SK-N-SH treated with all-trans-retinoic acid at 6 μM for 48 hours (cell line): ENCODE measurements at regions not wholly inside any gene's neighbourhood (a gene's known extent, or its start where the extent isn't known, plus 50 kb on each side); places are given as distances from the start of the nearest gene placed in this dataset.

Experiments used
- ARNTL ChIP-seq: fragments of 450-650 bp; formaldehyde crosslinking; IDR thresholded peaks from 2 replicates; pipeline ENCODE4 v1.5.0; 2020; ENCODE audit warnings: low read depth, mild to moderate bottlenecking, moderate library complexity, borderline replicate concordance
- BACH2 ChIP-seq: fragments of 250-450 bp; sonication (Bioruptor Pico); IDR thresholded peaks from 2 replicates; pipeline ENCODE4 v1.9.0; 2021; ENCODE audit warnings: mild to moderate bottlenecking, borderline replicate concordance
- CSDC2 ChIP-seq: fragments of 250-450 bp; sonication (Bioruptor Pico); IDR thresholded peaks from 2 replicates; pipeline ENCODE4 v1.5.0; 2020; ENCODE audit warnings: mild to moderate bottlenecking, moderate library complexity
- ISL1 ChIP-seq: fragments of 250-450 bp; sonication (Bioruptor Pico); IDR thresholded peaks from 2 replicates; pipeline ENCODE4 v2.1.2; 2022; ENCODE audit warnings: mild to moderate bottlenecking, moderate library complexity
- RARB ChIP-seq: fragments of 250-450 bp; sonication (Bioruptor Pico); IDR thresholded peaks from 2 replicates; pipeline ENCODE4 v1.8.0; 2021; ENCODE audit warnings: mild to moderate bottlenecking, moderate library complexity
- SNAI2 ChIP-seq: fragments of 250-450 bp; sonication (Bioruptor Pico); IDR thresholded peaks from 2 replicates; pipeline ENCODE4 v1.5.0; 2020; ENCODE audit warnings: mild to moderate bottlenecking, moderate library complexity
- TCF4 ChIP-seq: fragments of 250-450 bp; sonication (Bioruptor Pico); IDR thresholded peaks from 2 replicates; pipeline ENCODE4 v1.8.0; 2021; ENCODE audit warnings: mild to moderate bottlenecking, moderate library complexity, borderline replicate concordance
- ZFP3 ChIP-seq: fragments of 250-450 bp; sonication (Bioruptor Pico); IDR thresholded peaks from 2 replicates; pipeline ENCODE4 v1.5.0; 2020; ENCODE audit warnings: mild to moderate bottlenecking, moderate library complexity
- ZNF70 ChIP-seq: fragments of 450-650 bp; formaldehyde crosslinking; IDR thresholded peaks from 2 replicates; pipeline ENCODE4 v1.5.0; 2020; ENCODE audit warnings: mild to moderate bottlenecking, moderate library complexity
- TF ChIP-seq, protein P1 (sequence below): fragments of 250-450 bp; sonication (Bioruptor Pico); IDR thresholded peaks from 2 replicates; pipeline ENCODE4 v1.8.0; 2020; ENCODE audit warnings: mild to moderate bottlenecking, moderate library complexity, borderline replicate concordance
- TF ChIP-seq, protein P2 (sequence below): fragments of 250-450 bp; sonication (Bioruptor Pico); IDR thresholded peaks from 2 replicates; pipeline ENCODE4 v1.5.1; 2021; ENCODE audit warnings: mild to moderate bottlenecking, moderate library complexity
- TF ChIP-seq, protein P3 (sequence below): fragments of 250-450 bp; sonication (Bioruptor Pico); IDR thresholded peaks from 2 replicates; pipeline ENCODE4 v1.5.1; 2020; ENCODE audit warnings: low read depth, mild to moderate bottlenecking, moderate library complexity

DNA sequence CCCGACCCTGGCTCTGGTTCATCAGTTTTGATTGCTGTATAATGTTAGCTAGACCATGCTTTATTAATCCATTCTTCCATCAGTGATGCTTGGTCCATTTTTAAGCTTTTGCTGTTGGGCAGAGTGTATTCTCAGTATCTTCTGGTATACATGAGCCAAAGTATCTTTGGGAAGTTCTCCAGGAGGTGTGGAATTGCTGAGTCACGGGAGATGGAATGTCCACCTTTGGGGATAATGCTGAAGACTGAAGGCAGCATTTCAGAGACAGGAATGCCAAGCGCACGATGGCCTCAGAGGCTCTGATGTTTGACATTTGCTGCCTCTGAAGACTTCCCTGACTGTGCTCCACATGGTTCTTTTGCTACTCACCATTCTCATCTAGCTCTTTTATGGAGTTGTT, 266.3 kb upstream of the KAZN start:
- no peak for TF ChIP-seq ARNTL (CRISPR knock-in tag)
- TF ChIP-seq CSDC2 (CRISPR knock-in tag), result no peak
- TF ChIP-seq ZFP3 (CRISPR knock-in tag), result no peak
- no peak for TF ChIP-seq ISL1
- TF ChIP-seq ZNF70, result no peak
- no peak for TF ChIP-seq TCF4
- TF ChIP-seq, protein P1, sequence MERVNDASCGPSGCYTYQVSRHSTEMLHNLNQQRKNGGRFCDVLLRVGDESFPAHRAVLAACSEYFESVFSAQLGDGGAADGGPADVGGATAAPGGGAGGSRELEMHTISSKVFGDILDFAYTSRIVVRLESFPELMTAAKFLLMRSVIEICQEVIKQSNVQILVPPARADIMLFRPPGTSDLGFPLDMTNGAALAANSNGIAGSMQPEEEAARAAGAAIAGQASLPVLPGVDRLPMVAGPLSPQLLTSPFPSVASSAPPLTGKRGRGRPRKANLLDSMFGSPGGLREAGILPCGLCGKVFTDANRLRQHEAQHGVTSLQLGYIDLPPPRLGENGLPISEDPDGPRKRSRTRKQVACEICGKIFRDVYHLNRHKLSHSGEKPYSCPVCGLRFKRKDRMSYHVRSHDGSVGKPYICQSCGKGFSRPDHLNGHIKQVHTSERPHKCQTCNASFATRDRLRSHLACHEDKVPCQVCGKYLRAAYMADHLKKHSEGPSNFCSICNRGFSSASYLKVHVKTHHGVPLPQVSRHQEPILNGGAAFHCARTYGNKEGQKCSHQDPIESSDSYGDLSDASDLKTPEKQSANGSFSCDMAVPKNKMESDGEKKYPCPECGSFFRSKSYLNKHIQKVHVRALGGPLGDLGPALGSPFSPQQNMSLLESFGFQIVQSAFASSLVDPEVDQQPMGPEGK, result no peak
- no peak for TF ChIP-seq BACH2
- TF ChIP-seq, protein P2, sequence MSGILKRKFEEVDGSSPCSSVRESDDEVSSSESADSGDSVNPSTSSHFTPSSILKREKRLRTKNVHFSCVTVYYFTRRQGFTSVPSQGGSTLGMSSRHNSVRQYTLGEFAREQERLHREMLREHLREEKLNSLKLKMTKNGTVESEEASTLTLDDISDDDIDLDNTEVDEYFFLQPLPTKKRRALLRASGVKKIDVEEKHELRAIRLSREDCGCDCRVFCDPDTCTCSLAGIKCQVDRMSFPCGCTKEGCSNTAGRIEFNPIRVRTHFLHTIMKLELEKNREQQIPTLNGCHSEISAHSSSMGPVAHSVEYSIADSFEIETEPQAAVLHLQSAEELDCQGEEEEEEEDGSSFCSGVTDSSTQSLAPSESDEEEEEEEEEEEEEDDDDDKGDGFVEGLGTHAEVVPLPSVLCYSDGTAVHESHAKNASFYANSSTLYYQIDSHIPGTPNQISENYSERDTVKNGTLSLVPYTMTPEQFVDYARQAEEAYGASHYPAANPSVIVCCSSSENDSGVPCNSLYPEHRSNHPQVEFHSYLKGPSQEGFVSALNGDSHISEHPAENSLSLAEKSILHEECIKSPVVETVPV (CRISPR knock-in tag), result no peak
- TF ChIP-seq, protein P3, sequence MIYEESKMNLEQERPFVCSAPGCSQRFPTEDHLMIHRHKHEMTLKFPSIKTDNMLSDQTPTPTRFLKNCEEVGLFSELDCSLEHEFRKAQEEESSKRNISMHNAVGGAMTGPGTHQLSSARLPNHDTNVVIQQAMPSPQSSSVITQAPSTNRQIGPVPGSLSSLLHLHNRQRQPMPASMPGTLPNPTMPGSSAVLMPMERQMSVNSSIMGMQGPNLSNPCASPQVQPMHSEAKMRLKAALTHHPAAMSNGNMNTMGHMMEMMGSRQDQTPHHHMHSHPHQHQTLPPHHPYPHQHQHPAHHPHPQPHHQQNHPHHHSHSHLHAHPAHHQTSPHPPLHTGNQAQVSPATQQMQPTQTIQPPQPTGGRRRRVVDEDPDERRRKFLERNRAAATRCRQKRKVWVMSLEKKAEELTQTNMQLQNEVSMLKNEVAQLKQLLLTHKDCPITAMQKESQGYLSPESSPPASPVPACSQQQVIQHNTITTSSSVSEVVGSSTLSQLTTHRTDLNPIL (CRISPR knock-in tag), result no peak
- no peak for TF ChIP-seq SNAI2 (CRISPR knock-in tag)
- no peak for TF ChIP-seq RARB (CRISPR knock-in tag)
